ENCODE measurements at regions not wholly inside any gene's neighbourhood (a gene's known extent, or its start where the extent isn't known, plus 50 kb on each side); places are given as distances from the start of the nearest gene placed in this dataset.
A peak's percentile ranks its signal among the peaks of the same experiment; 100 is the strongest.

DNA sequence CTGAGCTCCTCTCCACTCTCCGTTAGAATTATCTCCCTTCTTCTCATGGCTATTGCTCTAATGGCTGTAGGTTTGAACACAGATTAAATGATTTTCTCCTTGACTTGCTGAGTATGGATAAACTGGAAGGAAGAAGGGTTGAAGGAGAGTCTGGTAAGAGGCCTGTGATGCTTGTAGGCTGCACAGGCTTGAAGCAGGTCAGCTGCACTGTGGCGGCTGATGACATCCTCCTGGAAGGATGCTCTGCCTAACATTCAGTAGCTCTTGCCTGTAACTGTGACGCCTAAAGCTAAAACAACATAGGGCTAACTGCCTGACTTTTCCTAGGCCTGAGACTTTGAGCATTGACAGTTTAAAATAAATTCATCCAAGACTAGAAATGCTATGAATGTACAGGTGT, 166.3 kb downstream of the MREG start:
- Histone ChIP-seq H3K4me1 (ENCODE audit: low read depth) (peaks cover 3% of the 10 kb centered on the region), H3K4me3 (no peak overlapping the region), H3K36me3 (no peaks in the 10 kb centered on the region), H3K27me3 (no peaks in the 10 kb centered on the region), H3K9me3 (ENCODE audit: low read depth) (no peaks in the 10 kb centered on the region), H3K27ac (no peak overlapping the region)
- TF ChIP-seq, protein P1, sequence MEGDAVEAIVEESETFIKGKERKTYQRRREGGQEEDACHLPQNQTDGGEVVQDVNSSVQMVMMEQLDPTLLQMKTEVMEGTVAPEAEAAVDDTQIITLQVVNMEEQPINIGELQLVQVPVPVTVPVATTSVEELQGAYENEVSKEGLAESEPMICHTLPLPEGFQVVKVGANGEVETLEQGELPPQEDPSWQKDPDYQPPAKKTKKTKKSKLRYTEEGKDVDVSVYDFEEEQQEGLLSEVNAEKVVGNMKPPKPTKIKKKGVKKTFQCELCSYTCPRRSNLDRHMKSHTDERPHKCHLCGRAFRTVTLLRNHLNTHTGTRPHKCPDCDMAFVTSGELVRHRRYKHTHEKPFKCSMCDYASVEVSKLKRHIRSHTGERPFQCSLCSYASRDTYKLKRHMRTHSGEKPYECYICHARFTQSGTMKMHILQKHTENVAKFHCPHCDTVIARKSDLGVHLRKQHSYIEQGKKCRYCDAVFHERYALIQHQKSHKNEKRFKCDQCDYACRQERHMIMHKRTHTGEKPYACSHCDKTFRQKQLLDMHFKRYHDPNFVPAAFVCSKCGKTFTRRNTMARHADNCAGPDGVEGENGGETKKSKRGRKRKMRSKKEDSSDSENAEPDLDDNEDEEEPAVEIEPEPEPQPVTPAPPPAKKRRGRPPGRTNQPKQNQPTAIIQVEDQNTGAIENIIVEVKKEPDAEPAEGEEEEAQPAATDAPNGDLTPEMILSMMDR (IDR thresholded peaks at IDR 0.05; ENCODE audit: low read depth, low read length): no peak
- DNase-seq (ENCODE audit: low read depth in 1 of 2, low spot score in 1 of 2): no peak

DNA sequence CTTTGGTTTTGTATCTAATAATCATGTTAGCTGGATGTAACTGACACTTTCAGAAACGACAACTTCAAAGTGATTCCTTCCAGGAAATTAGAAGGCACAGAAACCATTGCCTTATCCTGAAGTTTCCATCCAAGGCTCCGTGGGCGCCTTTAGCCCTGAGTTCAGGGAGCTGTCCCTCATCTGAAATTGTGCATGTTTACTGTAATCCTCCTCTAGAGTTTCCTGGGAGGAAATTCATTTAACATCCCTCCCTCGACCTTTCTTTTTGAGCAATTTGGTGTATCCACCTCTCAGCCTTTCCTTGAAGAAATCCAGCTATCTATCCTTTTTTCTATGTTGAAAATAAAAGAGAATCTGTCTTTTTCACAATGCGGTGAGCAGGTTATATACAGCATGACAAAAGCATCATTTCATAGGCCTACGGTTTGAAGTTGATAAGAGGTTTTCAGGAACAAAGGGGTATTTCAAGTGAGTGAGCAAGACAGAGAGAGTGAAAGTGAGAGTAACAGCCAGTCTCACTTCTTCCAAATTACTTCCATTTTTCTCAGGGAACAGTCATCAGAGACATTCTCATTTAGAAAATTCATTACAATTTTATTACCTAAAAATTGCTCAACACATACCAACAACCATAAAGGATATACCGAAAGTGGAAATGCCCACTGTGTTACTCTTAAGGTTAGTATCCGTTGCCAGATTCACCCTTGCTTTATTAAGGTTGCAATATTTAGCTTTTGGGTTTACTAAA, 167.3 kb downstream of the MREG start:
- Histone ChIP-seq H3K4me3 (no peak overlapping the region), H3K27me3 (no peaks in the 10 kb centered on the region), H3K27ac (no peak overlapping the region), H3K9me3 (ENCODE audit: low read depth) (no peaks in the 10 kb centered on the region), H3K4me1 (ENCODE audit: low read depth) (peaks cover 3% of the 10 kb centered on the region), H3K36me3 (no peaks in the 10 kb centered on the region)
- TF ChIP-seq, protein P1 (IDR thresholded peaks at IDR 0.05; ENCODE audit: low read depth, low read length): no peak
- no peak for DNase-seq (ENCODE audit: low read depth in 1 of 2, low spot score in 1 of 2)

DNA sequence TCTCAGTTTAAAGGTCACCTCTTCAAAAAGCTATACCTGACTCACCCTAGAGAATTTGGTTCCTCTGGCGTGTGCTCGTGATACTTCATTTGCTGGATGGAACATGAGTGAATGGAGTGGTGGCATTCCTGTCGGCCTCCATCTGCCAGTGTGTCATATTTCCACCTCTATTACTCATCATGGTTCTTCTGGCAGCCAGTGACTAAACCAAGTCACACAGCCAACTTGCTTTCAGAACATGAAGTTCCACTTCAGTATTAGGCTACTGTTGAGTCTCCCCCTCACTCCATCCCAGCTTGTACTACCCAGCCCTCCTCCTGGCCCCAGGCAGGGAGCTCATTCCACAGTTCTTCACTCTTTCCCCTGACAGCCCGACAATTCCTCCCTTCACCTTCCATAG, 169.8 kb downstream of the MREG start:
- Histone ChIP-seq H3K27ac (no peak overlapping the region), H3K27me3 (no peaks in the 10 kb centered on the region), H3K9me3 (ENCODE audit: low read depth) (no peaks in the 10 kb centered on the region), H3K4me3 (no peak overlapping the region), H3K4me1 (ENCODE audit: low read depth) (no peaks in the 10 kb centered on the region), H3K36me3 (no peaks in the 10 kb centered on the region)
- TF ChIP-seq, protein P1 (IDR thresholded peaks at IDR 0.05; ENCODE audit: low read depth, low read length): no peak
- peak in 1 of 2 donors; percentile 57 for DNase-seq (ENCODE audit: low read depth in 1 of 2, low spot score in 1 of 2)

DNA sequence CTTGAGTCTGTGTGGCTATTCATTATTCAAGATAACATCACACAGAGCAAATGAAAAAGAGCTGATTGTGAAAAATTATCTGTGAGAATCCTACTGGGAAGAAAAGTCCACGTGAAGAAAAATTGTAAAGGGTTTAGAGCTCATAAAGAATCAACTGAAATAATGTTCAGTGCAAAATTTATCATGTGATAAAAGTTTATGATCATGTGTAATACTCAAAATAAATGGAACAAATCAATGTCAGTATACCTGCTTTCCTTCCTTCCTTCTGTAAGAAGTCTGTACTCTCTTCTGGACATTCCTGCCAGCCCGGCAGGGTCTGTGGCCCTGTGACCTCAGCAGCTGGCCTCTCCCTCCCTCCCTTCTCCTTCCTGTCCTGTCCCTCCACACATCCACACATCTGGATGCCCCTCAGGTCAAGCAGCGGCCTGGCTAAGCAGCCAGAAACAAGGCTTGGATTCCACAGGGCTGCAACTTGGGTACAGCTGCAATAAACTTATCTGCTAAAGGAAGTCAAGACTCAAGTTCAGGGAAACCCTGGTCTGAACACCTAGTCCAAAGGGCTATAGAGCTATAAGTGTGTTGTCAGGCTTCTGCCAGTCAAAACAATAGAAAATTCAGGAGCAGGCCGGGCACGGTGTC, 172.1 kb downstream of the MREG start:
- TF ChIP-seq, protein P1 (IDR thresholded peaks at IDR 0.05; ENCODE audit: low read depth, low read length): no peak
- no peak overlapping the region for H3K4me3 ChIP-seq
- H3K27me3 ChIP-seq: no peaks in the 10 kb centered on the region
- H3K9me3 ChIP-seq (ENCODE audit: low read depth): no peaks in the 10 kb centered on the region
- H3K4me1 ChIP-seq (ENCODE audit: low read depth): no peaks in the 10 kb centered on the region
- H3K27ac ChIP-seq: peak overlapping the region; percentile 14
- no peaks in the 10 kb centered on the region for H3K36me3 ChIP-seq
- peak in 1 of 2 donors; percentile 54 for DNase-seq (ENCODE audit: low read depth in 1 of 2, low spot score in 1 of 2)

DNA sequence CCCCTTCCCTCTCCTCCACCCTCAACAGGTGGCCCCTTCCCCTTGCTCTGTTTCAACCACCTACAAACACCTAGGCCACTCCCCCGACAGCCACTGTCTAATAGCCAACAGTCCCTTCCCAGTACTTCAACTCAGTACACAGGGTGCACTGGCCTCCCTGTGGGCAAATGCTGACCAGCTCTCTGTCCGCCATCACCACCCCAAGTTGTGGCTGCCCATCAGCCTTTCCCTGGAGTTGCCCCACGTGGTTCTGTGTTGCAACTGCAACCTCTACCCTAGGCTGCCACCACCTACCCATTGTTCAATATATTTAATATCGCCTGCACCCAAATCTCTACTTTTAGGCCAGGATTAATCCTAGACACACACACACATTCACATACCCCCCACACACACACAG, 173.5 kb downstream of the MREG start:
- no peak for DNase-seq (ENCODE audit: low read depth in 1 of 2, low spot score in 1 of 2)
- Histone ChIP-seq H3K27ac (no peak overlapping the region), H3K4me1 (ENCODE audit: low read depth) (no peaks in the 10 kb centered on the region), H3K27me3 (no peaks in the 10 kb centered on the region), H3K9me3 (ENCODE audit: low read depth) (no peaks in the 10 kb centered on the region), H3K4me3 (no peak overlapping the region), H3K36me3 (no peaks in the 10 kb centered on the region)
- TF ChIP-seq, protein P1 (IDR thresholded peaks at IDR 0.05; ENCODE audit: low read depth, low read length): no peak
